ENCODE measurements at regions not wholly inside any gene's neighbourhood (a gene's known extent, or its start where the extent isn't known, plus 50 kb on each side); places are given as distances from the start of the nearest gene placed in this dataset.

GRCh38 chr1:101098327-101098726 lies 72.7 kb upstream of the DPH5 start (continued):
- TF ChIP-seq ZNF462 (CRISPR knock-in tag; IDR thresholded peaks at IDR 0.05) (no peak), ZNF114 (CRISPR knock-in tag; IDR thresholded peaks at IDR 0.05) (no peak), ETS1 (IDR thresholded peaks at IDR 0.05) (no peak), EZH2phosphoT487 (IDR thresholded peaks at IDR 0.05; ENCODE audit: unreplicated experiment) (no peak), NANOG (IDR thresholded peaks at IDR 0.05; ENCODE audit: borderline replicate concordance) (no peak), CREB1 (CRISPR knock-in tag; IDR thresholded peaks at IDR 0.05; ENCODE audit: low read depth) (no peak), JUNB (IDR thresholded peaks at IDR 0.05; ENCODE audit: unreplicated experiment) (no peak), STAT1 (IDR thresholded peaks at IDR 0.05; ENCODE audit: unreplicated experiment) (no peak), EZH2 (IDR thresholded peaks at IDR 0.05; ENCODE audit: low read depth, unreplicated experiment) (no peak)

Measured in GM23338 (cell line).